T1000 (cell line): ENCODE measurements at regions not wholly inside any gene's neighbourhood (a gene's known extent, or its start where the extent isn't known, plus 50 kb on each side); places are given as distances from the start of the nearest gene placed in this dataset.
A peak's percentile ranks its signal among the peaks of the same experiment; 100 is the strongest.

Experiments used
- DNase-seq: peaks from one replicate; lab custom pipeline; 2025; ENCODE audit warnings: mixed read lengths; lab: John Stamatoyannopoulos, UW

- no peak for DNase-seq
These were observed 351.6 kb upstream of the KLF12 start for GRCh38 chr13:74485757-74486156.

GRCh38 chr13:74479124-74479523, 344.9 kb upstream of the KLF12 start:
- DNase-seq, result no peak

- no peak for DNase-seq
These were observed 342.6 kb upstream of the KLF12 start for GRCh38 chr13:74476788-74477187.

- no peak for DNase-seq
These were observed 342.2 kb upstream of the KLF12 start for GRCh38 chr13:74476365-74476764.

GRCh38 chr13:74466864-74467263, 332.7 kb upstream of the KLF12 start:
- DNase-seq, result no peak

GRCh38 chr13:74466020-74466419, 331.8 kb upstream of the KLF12 start:
- no peak for DNase-seq

GRCh38 chr13:74465271-74465670, 331.1 kb upstream of the KLF12 start:
- no peak for DNase-seq

- DNase-seq, result no peak
These were observed 330.5 kb upstream of the KLF12 start for GRCh38 chr13:74464670-74465069.

GRCh38 chr13:74461011-74461410, 326.8 kb upstream of the KLF12 start:
- no peak for DNase-seq

- no peak for DNase-seq
These were observed 318.7 kb upstream of the KLF12 start for GRCh38 chr13:74452881-74453280.

- DNase-seq, result no peak
These were observed 318.0 kb upstream of the KLF12 start for GRCh38 chr13:74452176-74452575.

- DNase-seq, result no peak
These were observed 316.8 kb upstream of the KLF12 start for GRCh38 chr13:74450964-74451363.

- no peak for DNase-seq
These were observed 316.3 kb upstream of the KLF12 start for GRCh38 chr13:74450525-74450845.

- no peak for DNase-seq
These were observed 315.8 kb upstream of the KLF12 start for GRCh38 chr13:74449811-74450524.

GRCh38 chr13:74444864-74445479, 310.8 kb upstream of the KLF12 start:
- DNase-seq, result no peak

- DNase-seq, result peak; percentile 17
These were observed 310.0 kb upstream of the KLF12 start for GRCh38 chr13:74444161-74444571.

- DNase-seq, result peak; percentile 6
These were observed 309.4 kb upstream of the KLF12 start for GRCh38 chr13:74443631-74444030.

- no peak for DNase-seq
These were observed 308.5 kb upstream of the KLF12 start for GRCh38 chr13:74442751-74443150.

GRCh38 chr13:74438901-74439300, 304.7 kb upstream of the KLF12 start:
- DNase-seq, result no peak

- DNase-seq, result no peak
These were observed 300.6 kb upstream of the KLF12 start for GRCh38 chr13:74434782-74435181.

GRCh38 chr13:74424455-74424854, 290.3 kb upstream of the KLF12 start:
- no peak for DNase-seq

GRCh38 chr13:74423434-74423833, 289.2 kb upstream of the KLF12 start:
- no peak for DNase-seq

GRCh38 chr13:74414458-74414857, 280.3 kb upstream of the KLF12 start:
- DNase-seq, result no peak

GRCh38 chr13:74413482-74413881, 279.3 kb upstream of the KLF12 start:
- no peak for DNase-seq
